VCaP (cell line): ENCODE measurements at regions not wholly inside any gene's neighbourhood (a gene's known extent, or its start where the extent isn't known, plus 50 kb on each side); places are given as distances from the start of the nearest gene placed in this dataset.

Source experiments
- H3K27ac ChIP-seq: fragments of 450-650 bp; 2 replicates; pipeline ENCODE4 v1.5.1; 2017
- TF ChIP-seq, protein P1 (sequence below): fragments of 450-650 bp; conservative IDR thresholded peaks from 2 replicates; pipeline ENCODE4 v1.5.1; 2017; ENCODE audit warnings: mild to moderate bottlenecking, moderate library complexity

DNA sequence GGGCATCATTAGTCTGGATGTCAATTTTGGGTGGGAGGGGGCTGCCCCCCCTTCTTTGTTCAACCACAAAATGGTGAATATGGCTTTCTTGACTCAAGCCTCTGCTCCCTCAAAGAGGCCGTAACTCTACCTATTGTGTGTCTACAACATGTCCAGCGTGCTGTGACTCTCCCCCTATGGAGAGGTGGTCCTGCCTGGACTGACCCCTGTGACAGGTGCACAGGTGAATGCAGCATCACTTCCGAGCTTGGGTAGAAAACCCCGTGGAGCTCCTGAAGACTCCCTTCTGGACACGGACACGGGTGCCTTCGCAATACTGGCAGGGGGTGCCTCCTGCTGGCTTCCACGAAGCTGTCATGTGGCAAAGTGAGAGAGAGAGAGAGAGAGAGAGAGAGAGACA is 397.8 kb downstream of the GALR1 start:
- TF ChIP-seq, protein P1, sequence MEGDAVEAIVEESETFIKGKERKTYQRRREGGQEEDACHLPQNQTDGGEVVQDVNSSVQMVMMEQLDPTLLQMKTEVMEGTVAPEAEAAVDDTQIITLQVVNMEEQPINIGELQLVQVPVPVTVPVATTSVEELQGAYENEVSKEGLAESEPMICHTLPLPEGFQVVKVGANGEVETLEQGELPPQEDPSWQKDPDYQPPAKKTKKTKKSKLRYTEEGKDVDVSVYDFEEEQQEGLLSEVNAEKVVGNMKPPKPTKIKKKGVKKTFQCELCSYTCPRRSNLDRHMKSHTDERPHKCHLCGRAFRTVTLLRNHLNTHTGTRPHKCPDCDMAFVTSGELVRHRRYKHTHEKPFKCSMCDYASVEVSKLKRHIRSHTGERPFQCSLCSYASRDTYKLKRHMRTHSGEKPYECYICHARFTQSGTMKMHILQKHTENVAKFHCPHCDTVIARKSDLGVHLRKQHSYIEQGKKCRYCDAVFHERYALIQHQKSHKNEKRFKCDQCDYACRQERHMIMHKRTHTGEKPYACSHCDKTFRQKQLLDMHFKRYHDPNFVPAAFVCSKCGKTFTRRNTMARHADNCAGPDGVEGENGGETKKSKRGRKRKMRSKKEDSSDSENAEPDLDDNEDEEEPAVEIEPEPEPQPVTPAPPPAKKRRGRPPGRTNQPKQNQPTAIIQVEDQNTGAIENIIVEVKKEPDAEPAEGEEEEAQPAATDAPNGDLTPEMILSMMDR = no peak
- H3K27ac ChIP-seq = no peak overlapping the region

DNA sequence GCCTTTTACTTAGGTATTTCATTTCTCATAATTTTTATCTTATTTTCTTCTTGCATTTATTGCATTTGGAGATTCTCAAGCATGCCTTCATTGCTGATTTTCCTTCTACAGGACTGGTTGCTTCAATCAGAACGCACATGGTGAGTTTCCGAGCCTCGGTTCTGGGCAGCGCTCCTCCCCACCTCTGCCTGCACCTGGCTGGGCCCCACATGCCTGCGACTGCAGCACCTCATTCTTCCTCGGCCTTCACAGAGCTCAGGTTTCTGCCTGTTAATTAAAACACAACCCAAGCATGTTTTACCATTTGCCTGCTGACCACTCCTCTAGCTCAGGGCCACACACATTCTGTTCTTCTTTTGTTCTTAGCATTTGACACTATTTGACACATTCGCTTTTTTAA is 398.8 kb downstream of the GALR1 start:
- TF ChIP-seq, protein P1 = no peak
- no peak overlapping the region for H3K27ac ChIP-seq

DNA sequence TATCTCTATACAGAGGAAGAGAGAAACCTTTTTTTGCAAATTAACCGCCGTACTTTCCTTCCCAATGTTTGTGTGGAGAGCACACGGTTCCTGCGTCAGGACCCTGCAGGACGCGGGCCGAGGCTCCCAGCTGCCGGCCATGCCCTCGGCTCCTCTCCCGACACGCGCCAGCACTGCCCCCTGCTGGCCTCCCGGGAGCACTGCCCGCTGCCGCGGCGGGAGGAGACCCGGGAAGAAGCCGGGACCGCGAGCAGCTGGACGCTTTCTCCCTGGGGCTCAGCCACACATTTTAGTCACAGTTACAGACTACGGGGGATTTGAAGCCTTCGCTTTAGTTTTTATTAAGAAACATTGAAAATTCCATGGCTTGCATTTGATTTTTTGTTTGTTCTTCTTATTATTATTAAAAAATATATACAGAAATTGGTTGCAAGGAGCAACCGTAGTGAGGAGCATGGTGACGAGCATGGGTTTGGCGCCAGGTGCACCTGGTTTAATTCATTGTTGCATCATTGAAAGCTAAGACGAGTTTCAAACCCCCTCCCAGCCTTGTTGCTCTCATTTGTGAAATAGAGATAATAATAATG is 401.2 kb downstream of the GALR1 start:
- TF ChIP-seq, protein P1 = peak; percentile 98
- H3K27ac ChIP-seq = no peak overlapping the region

DNA sequence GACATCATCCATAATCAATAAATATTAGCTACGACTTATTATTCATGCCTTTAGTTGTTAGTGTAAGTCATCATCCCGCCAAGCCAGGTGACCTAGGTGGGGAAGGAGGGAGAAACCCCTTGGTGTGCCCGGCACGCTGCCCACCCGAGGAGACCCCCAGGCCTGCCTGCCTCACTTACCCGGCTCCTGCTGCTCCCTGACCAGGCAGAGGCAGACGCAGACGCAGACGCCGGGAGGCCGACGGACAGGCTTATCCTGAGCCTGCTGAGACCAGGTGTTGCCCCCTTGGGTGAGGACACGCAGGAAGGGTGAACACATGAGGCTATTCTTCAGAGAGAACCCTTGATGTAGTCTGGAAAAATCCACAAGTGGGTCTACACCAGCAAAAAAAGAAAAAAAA is 401.8 kb downstream of the GALR1 start:
- H3K27ac ChIP-seq = no peak overlapping the region
- TF ChIP-seq, protein P1 = no peak

DNA sequence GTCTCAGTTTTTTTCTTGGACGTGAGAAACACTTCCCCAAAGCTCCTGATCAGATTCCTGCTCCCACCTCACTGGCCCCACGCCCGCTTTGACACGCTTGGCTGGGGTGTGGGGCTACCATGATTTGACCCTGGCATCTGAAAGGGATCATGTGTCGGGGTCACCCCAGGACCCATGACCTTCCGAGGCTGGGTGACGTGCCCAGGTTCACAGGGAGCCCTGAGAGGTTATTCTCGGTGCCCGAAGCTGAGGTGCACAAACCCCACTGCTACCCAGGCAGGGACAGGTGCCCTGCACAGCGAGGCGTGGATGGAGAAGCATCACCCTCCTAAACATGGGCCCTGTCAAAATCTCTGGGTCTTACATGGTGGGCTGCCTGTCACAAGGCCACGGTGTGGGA is 404.1 kb downstream of the GALR1 start:
- H3K27ac ChIP-seq = no peak overlapping the region
- TF ChIP-seq, protein P1 = no peak

DNA sequence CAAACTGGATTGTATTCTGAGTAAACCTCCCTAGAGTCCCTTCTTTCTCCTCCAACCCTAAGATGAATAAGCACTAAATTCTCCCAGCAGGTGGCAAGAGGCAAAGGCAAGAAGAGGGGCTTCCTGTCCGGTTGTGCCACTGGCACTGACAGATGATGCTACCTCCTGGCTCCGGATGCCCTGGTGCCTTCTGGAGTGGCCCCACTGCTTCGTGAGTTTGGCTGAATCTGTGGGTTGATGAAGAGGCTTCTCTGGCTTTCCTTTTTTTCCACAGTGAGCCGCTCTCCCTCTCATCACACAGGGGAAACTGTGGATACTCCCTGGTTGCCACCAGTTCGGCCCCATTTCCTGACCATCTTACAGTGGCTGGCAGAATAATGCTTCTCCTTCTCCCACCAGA is 404.7 kb downstream of the GALR1 start:
- TF ChIP-seq, protein P1 = no peak
- no peak overlapping the region for H3K27ac ChIP-seq

DNA sequence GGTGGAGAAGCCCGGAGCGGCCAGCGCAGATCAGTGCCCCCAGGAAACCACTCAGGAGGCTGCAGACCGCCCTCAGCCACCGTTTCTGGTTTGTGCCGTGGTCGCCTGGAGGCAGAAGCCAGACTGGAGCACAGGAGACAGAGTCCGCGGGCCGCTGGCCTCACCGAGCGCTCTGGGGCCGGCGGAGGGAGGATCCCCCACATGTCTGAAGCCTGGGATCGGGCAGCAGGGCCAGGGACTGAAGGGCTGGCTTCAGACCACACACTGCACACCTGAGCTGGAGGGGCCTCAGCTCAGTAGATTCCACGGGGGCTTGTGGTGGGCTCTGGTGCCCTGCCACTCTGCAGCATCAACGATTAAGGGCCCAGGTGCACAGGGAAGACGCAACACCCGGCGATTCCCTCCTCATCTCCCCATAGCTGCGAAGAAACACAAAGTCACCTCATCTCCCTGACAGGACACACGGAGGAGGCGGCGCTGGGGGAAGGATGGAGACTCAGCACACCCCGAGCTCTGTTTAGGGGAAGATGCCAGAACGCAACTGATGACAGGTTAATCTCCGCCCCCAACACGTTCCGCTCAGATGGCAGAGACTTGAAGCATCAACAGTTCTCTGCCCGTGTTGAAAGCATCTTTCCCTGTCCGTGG is 408.1 kb downstream of the GALR1 start:
- TF ChIP-seq, protein P1 = no peak
- no peak overlapping the region for H3K27ac ChIP-seq
